Adrenal gland (tissue), 5 donors: ENCODE measurements at regions not wholly inside any gene's neighbourhood (a gene's known extent, or its start where the extent isn't known, plus 50 kb on each side); places are given as distances from the start of the nearest gene placed in this dataset.

Source experiments
- CTCF ChIP-seq, 6 experiments: fragments of 450-650 bp in 4 of 6; fragments of 200-600 bp in 2 of 6; sonication (generic) in 1 of 6; IDR thresholded peaks; 1 replicate in 5 of 6; 2 replicates in 1 of 6; pipeline versions ENCODE4 v1.5.1 to v1.8.0; 2016 to 2021; ENCODE audit warnings: antibody characterized with exemption in 6 of 6, mild to moderate bottlenecking in 2 of 6, moderate library complexity in 1 of 6
- POLR2A ChIP-seq, 2 donors: fragments of 450-650 bp; IDR thresholded peaks; one replicate each; pipeline ENCODE4 v1.6.1; 2017; ENCODE audit warnings: antibody characterized with exemption in 2 of 2, mild to moderate bottlenecking in 2 of 2, moderate library complexity in 1 of 2
- donor health status: DM: no; HTN: no; CAD: no.

GRCh38 chr9:38246833-38247232 lies 145.7 kb upstream of the ALDH1B1 start:
- no peak for TF ChIP-seq CTCF (IDR thresholded peaks at IDR 0.05)
- no peak for TF ChIP-seq POLR2A (IDR thresholded peaks at IDR 0.05)
